ENCODE measurements at regions not wholly inside any gene's neighbourhood (a gene's known extent, or its start where the extent isn't known, plus 50 kb on each side); places are given as distances from the start of the nearest gene placed in this dataset.

DNA sequence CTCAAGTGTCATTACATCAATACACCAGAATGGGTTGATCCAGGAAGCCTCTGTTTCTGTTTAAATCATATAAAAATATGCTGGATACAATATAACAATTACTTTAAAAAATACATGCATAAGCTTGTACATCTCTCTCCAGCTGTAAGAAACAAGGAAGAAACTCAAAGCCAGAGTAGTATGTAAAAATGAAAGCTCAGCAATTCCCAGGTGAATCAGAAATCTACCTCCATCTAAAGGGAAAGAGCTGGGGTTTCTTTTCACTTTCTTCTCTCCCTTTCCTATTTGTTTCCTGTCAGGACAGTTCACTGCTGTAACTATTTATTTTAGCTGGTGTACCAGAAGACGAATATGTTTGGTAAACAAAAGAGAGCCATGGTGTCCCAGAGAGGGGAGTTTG lies 301.0 kb upstream of the C1orf87 start:
- TF ChIP-seq TAF1 (IDR thresholded peaks at IDR 0.05; ENCODE audit: borderline replicate concordance, low read depth, low read length) (no peak), POLR2A (IDR thresholded peaks at IDR 0.05; ENCODE audit: low read depth, low read length) (no peak)

Data from GM12892 (cell line).